Tibial nerve (tissue), 4 donors: ENCODE measurements at regions not wholly inside any gene's neighbourhood (a gene's known extent, or its start where the extent isn't known, plus 50 kb on each side); places are given as distances from the start of the nearest gene placed in this dataset.
"Not testable (repeated sequence)": the region's sequence is repeated elsewhere in the genome, so short reads cannot be mapped to it uniquely, and the experiment has no call there.

Source experiments
- DNase-seq, 2 donors: peaks; one replicate each; pipeline ENCODE4 v3.0.0-alpha.2; 2019; ENCODE audit warnings: low spot score in 2 of 2
- H3K27ac ChIP-seq, 4 donors: fragments of 200-600 bp; sonication (generic) in 3 of 4; one replicate each; pipeline ENCODE4 v1.5.1; 2017 to 2019; ENCODE audit warnings: mild to moderate bottlenecking in 1 of 4
- H3K27me3 ChIP-seq, 2 donors: fragments of 200-600 bp; sonication (generic) in 1 of 2; one replicate each; pipeline versions ENCODE4 v1.5.1 to v1.6.0; 2017 to 2019
- H3K36me3 ChIP-seq, 3 donors: fragments of 200-600 bp; sonication (generic); one replicate each; pipeline ENCODE4 v1.5.1; 2018 to 2019
- H3K4me1 ChIP-seq, 4 donors: fragments of 200-600 bp; sonication (generic) in 3 of 4; one replicate each; pipeline ENCODE4 v1.5.1; 2017 to 2019
- H3K4me3 ChIP-seq, 4 donors: fragments of 200-600 bp; sonication (generic) in 3 of 4; one replicate each; pipeline ENCODE4 v1.5.1; 2017 to 2019; ENCODE audit warnings: mild to moderate bottlenecking in 1 of 4, moderate library complexity in 1 of 4
- H3K9me3 ChIP-seq, 4 donors: fragments of 200-600 bp; sonication (generic) in 3 of 4; one replicate each; pipeline ENCODE4 v1.5.1; 2017 to 2019
- EP300 ChIP-seq, 2 donors: sonication (generic); formaldehyde crosslinking; IDR thresholded peaks; one replicate each; pipeline ENCODE4 v1.6.1; 2017; ENCODE audit warnings: antibody characterized with exemption in 2 of 2, mild to moderate bottlenecking in 1 of 2
- POLR2A ChIP-seq, 2 donors: fragments of 450-650 bp; IDR thresholded peaks; one replicate each; pipeline ENCODE4 v1.6.1; 2017; ENCODE audit warnings: antibody characterized with exemption in 2 of 2, mild to moderate bottlenecking in 2 of 2, moderate library complexity in 2 of 2
- WGBS, 2 donors: methylation state at CpG; one replicate each; pipeline ENCODE4 v1.1.5; 2018; 5-methylcytosine and 5-hydroxymethylcytosine counted together
- TF ChIP-seq, protein P1 (sequence below), 5 experiments: fragments of 200-600 bp in 3 of 5; fragments of 450-650 bp in 2 of 5; sonication (generic) in 3 of 5; IDR thresholded peaks; one replicate each; pipeline ENCODE4 v1.5.1; 2016 to 2019; ENCODE audit warnings: antibody characterized with exemption in 5 of 5, mild to moderate bottlenecking in 3 of 5, moderate library complexity in 2 of 5

DNA sequence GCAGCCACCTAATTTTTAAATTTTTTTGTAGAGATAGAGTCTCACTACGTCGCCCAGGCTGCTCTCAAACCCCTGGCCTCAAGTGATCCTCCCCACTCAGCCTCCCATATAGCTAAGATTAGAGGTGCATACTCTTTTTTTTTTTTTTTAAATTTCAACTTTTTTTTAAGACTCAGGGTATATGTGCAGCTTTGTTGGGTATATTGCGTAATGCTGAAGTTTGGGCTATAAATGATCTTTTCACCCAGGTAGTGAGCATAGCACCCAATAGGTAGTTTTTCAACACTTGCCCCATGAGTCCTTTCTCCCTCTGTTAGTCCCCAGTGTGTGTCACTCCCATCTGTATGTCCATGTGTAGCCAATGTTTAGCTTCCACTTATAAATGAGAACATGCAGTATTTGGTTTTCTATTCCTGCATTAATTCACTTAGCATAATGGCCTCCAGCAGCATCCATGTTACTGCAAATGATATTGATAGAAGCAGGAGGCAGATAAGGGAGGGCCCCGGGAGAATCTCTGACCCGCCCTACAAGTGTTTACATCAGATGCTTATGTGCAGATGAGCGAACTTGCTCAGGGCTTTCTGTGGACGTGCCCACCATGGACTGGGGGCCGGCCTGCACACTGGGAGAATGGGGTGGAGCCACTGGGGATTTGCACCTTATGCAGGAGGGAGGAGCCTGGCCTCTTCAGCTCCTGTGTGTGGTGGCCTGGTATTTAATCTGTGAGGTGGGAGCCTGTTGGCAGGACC is 110.3 kb upstream of the ZKSCAN2 start:
- TF ChIP-seq EP300 (IDR thresholded peaks at IDR 0.05): no peak
- TF ChIP-seq, protein P1, sequence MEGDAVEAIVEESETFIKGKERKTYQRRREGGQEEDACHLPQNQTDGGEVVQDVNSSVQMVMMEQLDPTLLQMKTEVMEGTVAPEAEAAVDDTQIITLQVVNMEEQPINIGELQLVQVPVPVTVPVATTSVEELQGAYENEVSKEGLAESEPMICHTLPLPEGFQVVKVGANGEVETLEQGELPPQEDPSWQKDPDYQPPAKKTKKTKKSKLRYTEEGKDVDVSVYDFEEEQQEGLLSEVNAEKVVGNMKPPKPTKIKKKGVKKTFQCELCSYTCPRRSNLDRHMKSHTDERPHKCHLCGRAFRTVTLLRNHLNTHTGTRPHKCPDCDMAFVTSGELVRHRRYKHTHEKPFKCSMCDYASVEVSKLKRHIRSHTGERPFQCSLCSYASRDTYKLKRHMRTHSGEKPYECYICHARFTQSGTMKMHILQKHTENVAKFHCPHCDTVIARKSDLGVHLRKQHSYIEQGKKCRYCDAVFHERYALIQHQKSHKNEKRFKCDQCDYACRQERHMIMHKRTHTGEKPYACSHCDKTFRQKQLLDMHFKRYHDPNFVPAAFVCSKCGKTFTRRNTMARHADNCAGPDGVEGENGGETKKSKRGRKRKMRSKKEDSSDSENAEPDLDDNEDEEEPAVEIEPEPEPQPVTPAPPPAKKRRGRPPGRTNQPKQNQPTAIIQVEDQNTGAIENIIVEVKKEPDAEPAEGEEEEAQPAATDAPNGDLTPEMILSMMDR (IDR thresholded peaks at IDR 0.05): no peak
- TF ChIP-seq POLR2A (IDR thresholded peaks at IDR 0.05): no peak
- Histone ChIP-seq H3K27me3 (no peaks in the 10 kb centered on the region), H3K36me3 (no peaks in the 10 kb centered on the region), H3K4me1 (no peaks in the 10 kb centered on the region), H3K4me3 (no peak overlapping the region), H3K9me3 (peaks cover 0 to 9% (median 0%) of the 10 kb centered on the region in 4 donors), H3K27ac (no peak overlapping the region)
- WGBS, 2 donors: 86 to 94% methylated on average over 8 of the region's 8 CpGs
- DNase-seq: no peak

DNA sequence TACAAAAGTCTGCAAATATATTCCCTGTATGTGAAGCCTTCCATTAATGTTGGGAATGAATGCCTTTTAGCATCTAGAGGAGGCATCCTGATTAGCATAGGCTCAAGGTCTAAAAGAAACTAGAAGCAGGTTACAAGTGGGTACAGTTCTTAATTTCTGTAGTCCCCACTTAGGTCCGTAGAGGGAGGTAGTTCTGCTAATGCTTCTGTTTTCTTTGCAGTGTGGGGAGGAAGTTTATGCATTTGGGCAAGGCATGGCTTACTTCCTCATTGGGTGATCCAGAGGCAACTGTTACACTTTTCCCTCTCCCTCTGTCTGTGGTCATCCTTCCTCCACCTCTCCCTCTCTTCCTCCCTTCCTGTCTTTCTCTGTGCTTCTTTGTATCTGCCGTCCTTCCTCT is 108.4 kb upstream of the ZKSCAN2 start:
- H3K4me3 ChIP-seq: no peak overlapping the region
- no peak overlapping the region for H3K27ac ChIP-seq
- H3K36me3 ChIP-seq: no peaks in the 10 kb centered on the region
- TF ChIP-seq, protein P1 (IDR thresholded peaks at IDR 0.05): no peak
- no peak for TF ChIP-seq EP300 (IDR thresholded peaks at IDR 0.05)
- TF ChIP-seq POLR2A (IDR thresholded peaks at IDR 0.05): no peak
- H3K4me1 ChIP-seq: no peaks in the 10 kb centered on the region
- WGBS, 2 donors: 51 to 52% methylated on average over 2 of the region's 2 CpGs
- no peak for DNase-seq
- H3K9me3 ChIP-seq: peaks cover 0 to 9% (median 0%) of the 10 kb centered on the region in 4 donors
- H3K27me3 ChIP-seq: no peaks in the 10 kb centered on the region

DNA sequence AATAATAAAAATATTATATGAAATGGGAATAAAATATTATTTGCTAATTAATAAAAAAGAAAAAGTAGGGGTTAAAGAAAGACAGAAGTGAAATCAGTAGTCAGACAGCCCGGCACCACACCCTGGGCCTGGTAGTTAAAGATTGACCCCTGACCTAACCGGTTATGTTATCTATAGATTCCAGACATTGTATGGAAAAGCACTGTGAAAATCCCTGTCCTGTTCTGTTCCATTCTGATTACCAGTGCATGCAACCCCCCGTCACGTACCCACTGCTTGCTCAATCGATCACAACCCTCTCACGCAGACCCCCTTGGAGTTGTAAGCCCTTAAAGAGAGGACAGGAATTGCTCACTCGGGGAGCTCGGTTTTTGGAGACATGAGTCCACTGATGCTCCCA is 101.9 kb upstream of the ZKSCAN2 start:
- not testable (repeated sequence) for H3K4me1 ChIP-seq, H3K27me3 ChIP-seq, H3K27ac ChIP-seq, H3K4me3 ChIP-seq, DNase-seq, H3K36me3 ChIP-seq, H3K9me3 ChIP-seq
- WGBS, 2 donors: 83 to 84% methylated on average over 8 of the region's 8 CpGs

DNA sequence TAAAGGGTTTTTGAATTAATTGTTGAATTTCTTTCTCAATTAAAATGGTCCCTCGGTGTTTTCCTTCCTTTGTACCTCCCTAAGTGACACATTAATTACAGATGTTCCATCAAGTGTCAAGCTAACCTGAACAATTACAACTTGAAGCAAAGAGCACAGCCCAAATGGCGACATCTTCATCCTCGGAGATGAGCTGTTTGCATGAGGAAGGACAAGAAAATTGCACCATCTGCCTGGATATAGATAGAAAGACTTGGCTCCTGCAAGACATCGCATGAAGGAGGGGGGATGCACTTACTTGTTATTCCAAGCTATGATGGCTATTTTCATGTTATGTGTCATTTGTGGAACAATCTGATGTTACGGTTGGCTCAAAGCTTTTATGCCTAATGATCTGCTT is 86.4 kb upstream of the ZKSCAN2 start:
- no peaks in the 10 kb centered on the region for H3K36me3 ChIP-seq
- WGBS, 2 donors: 72 to 75% methylated on average over 5 of the region's 5 CpGs
- TF ChIP-seq EP300 (IDR thresholded peaks at IDR 0.05) (no peak), POLR2A (IDR thresholded peaks at IDR 0.05) (no peak)
- TF ChIP-seq, protein P1 (IDR thresholded peaks at IDR 0.05): no peak

DNA sequence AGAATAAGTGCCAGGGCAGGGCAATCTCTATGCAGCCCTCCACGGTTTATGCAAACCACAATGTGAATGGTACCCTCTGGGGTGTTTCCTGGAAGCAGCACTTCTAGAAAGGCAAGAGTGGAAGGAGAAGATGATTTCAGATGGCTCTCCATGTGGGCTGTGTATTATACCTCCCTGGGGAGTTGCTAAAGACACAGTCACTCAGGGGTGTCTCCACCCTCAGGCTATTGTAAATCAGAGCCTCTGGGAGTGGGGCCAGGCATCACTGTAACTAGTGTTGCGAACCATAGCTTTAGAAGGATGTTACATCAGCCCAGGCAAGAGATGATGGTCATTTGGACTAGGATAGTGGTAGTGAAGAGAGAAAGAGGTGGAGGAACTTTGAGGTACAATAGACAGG is 83.3 kb upstream of the ZKSCAN2 start:
- H3K27ac ChIP-seq: no peak overlapping the region
- WGBS, 2 donors: 75 to 78% methylated on average over 2 of the region's 2 CpGs
- no peak overlapping the region for H3K4me3 ChIP-seq
- H3K9me3 ChIP-seq: peaks cover 0 to 7% (median 0%) of the 10 kb centered on the region in 4 donors
- no peaks in the 10 kb centered on the region for H3K27me3 ChIP-seq
- no peaks in the 10 kb centered on the region for H3K36me3 ChIP-seq
- DNase-seq: no peak
- no peaks in the 10 kb centered on the region for H3K4me1 ChIP-seq
- TF ChIP-seq, protein P1 (IDR thresholded peaks at IDR 0.05): no peak
- TF ChIP-seq POLR2A (IDR thresholded peaks at IDR 0.05): no peak
- TF ChIP-seq EP300 (IDR thresholded peaks at IDR 0.05): no peak

More for the DNA sequence above, 86.4 kb upstream of the ZKSCAN2 start:
- H3K27ac ChIP-seq: no peak overlapping the region
- no peak for DNase-seq
- no peaks in the 10 kb centered on the region for H3K4me1 ChIP-seq
- peaks cover 0 to 5% (median 0%) of the 10 kb centered on the region in 4 donors for H3K9me3 ChIP-seq
- no peak overlapping the region for H3K4me3 ChIP-seq
- no peaks in the 10 kb centered on the region for H3K27me3 ChIP-seq
